Right forelimb (tissue), 1 donor: ENCODE measurements at regions not wholly inside any gene's neighbourhood (a gene's known extent, or its start where the extent isn't known, plus 50 kb on each side); places are given as distances from the start of the nearest gene placed in this dataset.
"Not testable (repeated sequence)": the region's sequence is repeated elsewhere in the genome, so short reads cannot be mapped to it uniquely, and the experiment has no call there.

ENCODE experiments used
- DNase-seq: peaks from one replicate; pipeline ENCODE4 v3.0.0-alpha.2; 2018

DNA sequence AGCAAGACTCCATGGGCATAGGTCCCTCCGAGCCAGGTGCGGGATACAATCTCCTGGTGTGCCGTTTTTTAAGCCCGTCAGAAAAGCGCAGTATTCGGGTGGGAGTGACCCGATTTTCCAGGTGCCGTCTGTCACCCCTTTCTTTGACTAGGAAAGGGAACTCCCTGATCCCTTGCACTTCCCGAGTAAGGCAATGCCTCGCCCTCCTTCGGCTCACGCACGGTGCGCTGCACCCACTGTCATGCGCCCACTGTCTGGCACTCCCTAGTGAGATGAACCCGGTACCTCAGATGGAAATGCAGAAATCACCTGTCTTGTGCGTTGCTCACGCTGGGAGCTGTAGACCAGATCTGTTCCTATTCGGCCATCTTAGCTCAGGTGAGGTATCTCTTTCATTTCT lies 344.1 kb upstream of the ZNF32 start:
- DNase-seq, result not testable (repeated sequence)

- DNase-seq, result no peak
These were observed 337.7 kb upstream of the ZNF32 start for GRCh38 chr10:43986374-43986773.

GRCh38 chr10:43985941-43986340 lies 337.3 kb upstream of the ZNF32 start:
- DNase-seq, result no peak

DNA sequence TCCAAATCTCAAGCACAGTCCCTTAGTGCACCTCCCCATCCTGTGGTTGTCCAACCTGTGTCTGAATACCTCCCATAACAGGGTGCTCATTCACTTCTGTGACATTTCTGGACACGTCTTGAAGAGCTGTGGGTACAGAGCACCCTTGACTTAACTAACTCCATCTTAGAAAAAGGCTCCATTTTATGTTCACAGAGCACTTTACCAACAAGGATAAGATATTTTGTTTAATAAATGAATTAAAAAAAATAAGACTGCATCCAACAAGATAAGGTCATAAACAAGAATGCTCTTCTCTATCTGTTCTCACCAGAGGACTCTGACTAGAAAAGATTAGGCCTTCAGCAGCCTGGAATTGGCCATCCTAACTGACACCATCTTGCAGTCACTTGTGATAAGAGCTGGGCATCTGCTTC lies 335.2 kb upstream of the ZNF32 start:
- DNase-seq, result no peak

DNA sequence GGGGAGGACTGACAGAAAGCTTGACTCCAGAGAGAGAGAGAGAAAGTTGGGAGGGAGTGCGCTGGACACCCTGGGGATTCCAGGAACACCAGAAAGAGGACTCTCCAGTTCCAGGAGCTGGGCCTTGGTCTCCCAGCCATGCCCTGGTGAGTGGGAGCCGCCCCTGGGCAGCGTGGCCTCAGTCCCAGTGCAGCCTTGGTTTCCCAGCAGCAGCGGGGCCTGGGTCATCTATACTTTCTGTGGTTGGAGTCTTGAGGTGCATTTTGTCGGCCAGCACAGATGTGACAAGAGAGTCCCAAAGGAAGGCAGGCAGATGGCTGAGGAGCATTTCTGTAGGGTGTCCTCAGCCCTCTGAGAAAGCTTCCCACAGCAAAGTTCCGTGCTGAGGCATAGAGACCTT lies 334.7 kb upstream of the ZNF32 start:
- DNase-seq, result no peak

DNA sequence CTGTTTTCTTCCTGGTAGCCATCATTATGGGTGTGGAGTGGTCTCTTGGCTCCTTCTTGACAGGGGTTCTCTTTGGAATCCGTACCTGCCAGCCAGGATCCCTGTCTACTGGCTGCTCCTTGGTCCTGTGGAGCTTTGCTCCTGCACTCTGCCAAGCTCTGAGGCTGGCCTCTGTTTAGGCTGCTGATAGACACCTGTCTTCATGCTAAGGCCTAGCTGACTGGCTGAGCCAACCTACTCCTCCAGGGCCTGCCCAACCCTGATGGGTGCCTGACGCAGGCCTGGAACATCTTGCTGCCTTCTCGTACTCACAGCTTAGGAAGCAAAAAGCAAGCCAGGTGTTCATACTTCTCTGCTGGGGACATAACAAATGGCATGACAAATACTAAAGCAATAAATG lies 333.6 kb upstream of the ZNF32 start:
- no peak for DNase-seq

- DNase-seq, result no peak
These were observed 333.0 kb upstream of the ZNF32 start for GRCh38 chr10:43981696-43982095.

DNA sequence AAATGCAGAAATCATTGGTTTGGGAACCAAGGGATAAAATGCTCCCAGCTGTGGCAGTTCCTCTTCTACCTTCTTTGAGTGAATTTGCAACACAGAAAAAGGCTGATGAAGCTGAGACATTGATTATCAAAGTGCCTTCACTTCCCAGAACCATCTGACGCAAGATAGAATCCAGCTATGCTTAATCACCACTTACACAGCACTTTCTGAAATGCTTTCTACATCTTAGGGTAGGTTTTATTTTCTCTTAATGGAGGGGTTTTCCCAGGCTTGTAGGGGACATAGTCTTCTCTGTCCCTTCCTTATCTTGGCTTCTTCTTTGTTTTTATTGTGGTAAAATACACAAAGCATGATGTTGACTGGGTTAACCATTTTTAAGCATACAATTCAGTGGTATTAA lies 332.6 kb upstream of the ZNF32 start:
- no peak for DNase-seq

GRCh38 chr10:43980715-43981114 lies 332.0 kb upstream of the ZNF32 start:
- no peak for DNase-seq

- no peak for DNase-seq
These were observed 331.6 kb upstream of the ZNF32 start for GRCh38 chr10:43980313-43980712.

DNA sequence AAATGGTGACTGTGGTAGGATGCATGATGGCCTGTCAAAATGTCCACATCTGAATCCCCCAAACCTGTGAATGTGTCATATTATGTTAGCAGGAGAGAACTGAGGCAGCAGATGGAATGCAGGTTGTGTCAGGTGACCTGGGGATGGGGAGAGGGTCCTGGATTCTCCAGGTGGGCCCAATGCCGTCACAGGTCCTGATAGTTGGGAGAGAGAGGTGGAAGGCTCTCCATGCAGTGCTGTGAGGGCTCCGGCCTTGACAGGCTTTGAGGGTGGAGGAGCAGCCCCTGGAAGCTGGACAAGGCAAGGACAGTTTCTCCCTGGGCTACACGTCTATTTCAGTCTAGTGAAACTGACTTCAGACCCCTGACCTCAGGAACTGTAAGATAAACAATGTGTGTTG lies 330.9 kb upstream of the ZNF32 start:
- no peak for DNase-seq

DNA sequence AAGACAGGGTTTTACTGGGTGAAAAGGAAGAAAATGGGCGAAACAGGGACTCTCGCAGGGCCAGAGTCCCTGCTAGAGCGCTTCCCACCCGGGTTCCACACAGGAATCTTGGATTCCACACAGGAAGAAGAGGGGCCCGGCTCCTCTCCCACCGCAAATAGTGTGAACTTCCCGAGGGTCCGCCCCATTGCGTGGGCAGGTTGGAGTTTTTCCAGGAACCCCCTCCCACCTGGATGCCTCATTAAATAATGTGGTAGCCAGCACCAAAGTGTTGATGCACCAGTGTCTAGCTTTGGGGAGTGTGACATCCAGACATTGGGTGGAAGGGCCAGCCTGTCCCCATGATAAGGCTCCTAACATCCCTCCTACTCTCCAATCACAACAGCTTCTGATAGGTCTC lies 330.3 kb upstream of the ZNF32 start:
- no peak for DNase-seq

DNA sequence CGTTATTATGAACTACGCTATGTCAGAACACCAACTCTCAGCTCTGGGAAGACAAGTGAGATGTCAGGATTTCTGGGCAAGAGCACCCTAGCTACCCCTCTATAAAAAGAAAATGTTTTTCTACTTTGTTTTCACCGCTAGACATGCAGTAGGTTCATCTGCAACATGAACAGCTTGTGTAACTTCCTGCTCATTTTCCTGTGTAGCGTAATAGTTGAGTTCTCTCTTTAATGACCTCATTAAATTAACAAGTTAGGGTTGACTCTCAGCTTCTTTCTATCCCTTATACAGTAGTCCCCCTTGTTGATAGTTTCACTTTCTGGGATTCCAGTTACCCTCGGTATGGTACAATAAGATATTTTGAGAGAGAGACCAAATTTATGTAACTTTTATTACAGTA lies 329.4 kb upstream of the ZNF32 start:
- no peak for DNase-seq

- DNase-seq, result no peak
These were observed 327.6 kb upstream of the ZNF32 start for GRCh38 chr10:43976292-43976691.

GRCh38 chr10:43973801-43974200 lies 325.1 kb upstream of the ZNF32 start:
- no peak for DNase-seq

DNA sequence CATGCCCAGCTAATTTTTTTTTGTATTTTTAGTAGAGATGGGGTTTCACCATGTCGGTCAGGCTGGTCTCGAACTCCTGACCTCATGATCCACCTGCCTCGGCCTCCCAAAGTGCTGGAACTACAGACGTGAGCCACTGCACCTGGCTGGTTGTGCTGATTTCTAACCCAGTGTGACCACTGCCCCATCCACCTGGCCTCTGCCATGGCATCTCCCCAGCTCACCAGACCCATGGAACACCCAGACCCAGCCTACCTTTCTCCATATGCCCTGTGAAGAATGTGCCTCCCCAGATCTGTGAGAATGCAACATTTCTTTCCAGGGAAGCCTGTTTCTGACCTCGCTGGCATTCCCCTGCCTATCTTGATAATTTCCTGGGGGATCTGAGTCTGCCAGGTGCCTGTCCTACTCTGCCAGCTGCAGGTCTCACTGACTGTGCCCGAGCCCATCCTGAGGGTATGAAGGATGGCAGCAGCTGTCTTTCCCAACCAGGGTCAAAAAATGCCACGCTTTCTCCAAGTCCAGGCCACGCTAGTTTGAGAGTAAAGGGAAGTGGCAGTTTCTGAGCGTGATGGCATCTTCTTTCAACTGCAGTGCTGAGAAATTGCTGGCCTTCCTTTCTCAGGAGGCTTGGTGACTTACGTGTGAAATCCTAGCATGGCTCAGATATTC lies 324.4 kb upstream of the ZNF32 start:
- no peak for DNase-seq

DNA sequence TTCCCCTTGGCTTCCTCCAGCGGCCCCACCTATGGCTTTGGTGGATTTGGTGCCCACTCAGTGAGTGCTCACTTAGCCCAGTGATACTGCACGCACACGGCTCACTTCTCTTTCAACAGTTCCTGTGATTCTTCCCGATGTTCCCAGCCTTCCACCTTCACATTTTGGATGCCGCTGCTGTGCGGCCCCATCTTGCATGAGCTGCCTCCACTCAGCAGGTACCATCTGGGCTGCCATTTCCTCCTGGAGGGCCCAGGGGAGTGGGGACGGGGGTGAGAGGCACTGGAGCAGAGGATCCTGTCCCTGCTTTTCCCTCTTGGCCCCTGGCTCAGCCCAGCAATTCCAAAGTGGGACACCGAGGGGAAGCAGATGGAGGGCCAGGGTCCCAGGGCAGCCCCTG lies 323.3 kb upstream of the ZNF32 start:
- no peak for DNase-seq

DNA sequence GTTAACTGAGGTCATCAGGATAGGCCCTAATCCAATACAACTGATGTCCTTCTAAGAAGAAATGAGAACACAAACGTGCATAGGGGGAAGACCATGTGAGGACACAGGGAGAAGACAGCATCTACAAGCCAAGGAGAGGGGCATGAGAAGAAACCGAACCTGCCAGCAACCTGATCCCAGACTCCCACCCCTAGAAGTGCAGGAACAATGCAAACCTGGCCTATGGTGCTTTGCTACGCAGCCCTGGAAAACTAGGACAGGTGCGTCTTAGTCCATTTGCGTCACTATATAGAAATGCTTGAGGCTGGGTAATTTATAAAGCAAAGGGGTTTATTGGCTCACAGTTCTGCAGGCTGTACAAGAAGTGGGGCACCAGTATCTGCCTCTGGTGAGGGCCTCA lies 322.6 kb upstream of the ZNF32 start:
- no peak for DNase-seq

DNA sequence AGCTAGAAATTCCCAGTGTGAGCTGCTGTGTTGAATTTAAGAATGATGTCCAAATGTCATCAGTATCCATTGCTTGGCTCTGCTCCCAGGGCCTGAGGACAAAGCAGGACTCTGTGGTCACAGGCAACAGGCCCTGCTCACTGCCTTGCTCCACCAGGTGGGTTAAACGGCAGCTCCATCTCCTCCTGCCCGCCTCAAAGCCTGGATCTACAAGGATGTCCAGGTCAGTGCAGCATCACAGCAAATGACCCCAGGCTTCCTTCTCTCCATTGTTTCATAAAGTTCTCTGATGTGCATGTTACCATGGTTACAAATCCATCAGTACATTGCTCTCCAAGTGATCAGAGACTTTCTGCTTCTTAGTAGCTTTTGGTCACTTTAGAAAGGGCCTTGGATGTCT lies 322.0 kb upstream of the ZNF32 start:
- DNase-seq, result no peak

- DNase-seq, result no peak
These were observed 321.5 kb upstream of the ZNF32 start for GRCh38 chr10:43970018-43970698.

DNA sequence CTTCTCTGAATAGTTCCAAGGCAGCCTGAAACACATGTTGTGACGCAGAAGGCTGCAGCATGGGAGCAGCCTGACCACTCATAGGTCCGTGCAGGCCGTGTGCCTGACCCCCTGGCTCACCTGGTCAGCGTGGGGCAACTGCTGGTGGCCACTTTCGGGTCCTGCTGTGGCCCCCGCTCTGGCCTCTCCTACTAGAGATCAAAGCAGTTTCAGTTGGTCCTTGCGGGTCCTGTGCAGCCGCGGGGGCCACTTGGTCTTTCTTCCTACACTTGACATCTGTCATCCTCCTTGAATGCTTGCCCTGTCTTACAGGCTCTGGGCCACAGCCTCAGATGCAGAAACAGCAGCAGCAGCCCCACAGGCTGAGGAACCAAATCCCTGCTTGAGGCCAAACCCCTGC lies 320.8 kb upstream of the ZNF32 start:
- no peak for DNase-seq

GRCh38 chr10:43968961-43969360 lies 320.3 kb upstream of the ZNF32 start:
- DNase-seq, result no peak

GRCh38 chr10:43968076-43968475 lies 319.4 kb upstream of the ZNF32 start:
- no peak for DNase-seq

DNA sequence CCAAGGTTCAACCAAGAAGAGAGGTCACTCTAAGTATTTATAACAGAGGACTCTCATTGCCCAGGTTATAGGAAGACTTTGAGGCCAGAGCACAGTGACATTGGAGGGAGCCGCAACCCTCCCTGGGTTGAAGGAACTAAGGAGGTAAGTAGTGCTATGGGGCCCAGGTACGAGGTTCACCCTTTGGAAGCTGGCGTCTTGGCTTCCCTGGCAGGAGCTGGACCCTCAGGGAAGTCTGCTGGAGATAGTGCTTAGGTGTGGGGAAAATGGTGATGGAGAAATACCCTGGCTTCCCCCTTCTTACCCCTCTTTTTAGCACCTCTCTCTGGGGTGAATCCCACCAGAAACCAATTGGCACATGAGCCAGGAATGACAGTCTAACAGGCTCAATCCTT lies 317.9 kb upstream of the ZNF32 start:
- no peak for DNase-seq
